GM18498 (cell line): ENCODE measurements at regions not wholly inside any gene's neighbourhood (a gene's known extent, or its start where the extent isn't known, plus 50 kb on each side); places are given as distances from the start of the nearest gene placed in this dataset.

Experiments used
- ATAC-seq: cut with Tn5 transposase; IDR thresholded peaks from one replicate; pipeline ENCODE4 v1.9.1; 2021; ENCODE audit warnings: mild to moderate bottlenecking, moderate library complexity; ENCODE audit not compliant: unreplicated experiment

DNA sequence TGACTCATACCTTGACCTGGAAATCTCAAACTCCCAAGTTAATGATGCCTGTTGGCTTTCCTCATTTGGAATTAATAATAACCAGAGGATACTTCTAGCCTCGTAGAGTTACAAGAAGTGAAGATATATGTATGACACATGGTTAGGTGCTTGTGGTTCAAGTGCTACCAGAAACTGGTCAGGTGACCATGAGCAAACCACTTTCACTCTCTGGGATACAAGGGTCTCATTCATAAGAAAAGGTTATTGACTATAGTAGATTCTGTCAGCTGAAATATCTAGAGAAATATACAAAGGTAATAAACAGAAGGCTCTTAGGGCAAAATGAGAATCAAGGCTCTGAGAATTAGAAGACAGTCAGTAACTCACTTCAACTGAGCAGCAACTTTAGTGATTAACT lies 233.3 kb downstream of the KCNA4 start:
- no peak for ATAC-seq

DNA sequence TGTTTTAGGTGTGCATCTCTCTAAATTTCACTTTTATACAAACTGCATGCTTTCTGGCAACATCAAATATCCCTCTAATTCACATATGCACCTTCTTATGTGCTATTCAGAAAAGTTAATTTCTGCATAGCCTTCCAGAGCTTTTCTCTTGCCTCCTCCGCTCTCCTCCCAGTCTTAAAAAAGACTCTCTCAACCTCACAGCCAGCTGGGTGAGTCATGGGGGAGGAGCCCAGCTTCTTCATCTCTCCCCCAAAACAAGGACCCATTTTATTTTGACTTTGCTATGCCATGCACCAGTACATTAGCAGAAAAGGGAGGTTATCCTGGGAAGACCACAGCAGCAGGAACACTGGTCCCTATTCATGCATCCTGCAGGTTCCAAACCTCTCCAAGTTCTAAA lies 234.4 kb downstream of the KCNA4 start:
- no peak for ATAC-seq

DNA sequence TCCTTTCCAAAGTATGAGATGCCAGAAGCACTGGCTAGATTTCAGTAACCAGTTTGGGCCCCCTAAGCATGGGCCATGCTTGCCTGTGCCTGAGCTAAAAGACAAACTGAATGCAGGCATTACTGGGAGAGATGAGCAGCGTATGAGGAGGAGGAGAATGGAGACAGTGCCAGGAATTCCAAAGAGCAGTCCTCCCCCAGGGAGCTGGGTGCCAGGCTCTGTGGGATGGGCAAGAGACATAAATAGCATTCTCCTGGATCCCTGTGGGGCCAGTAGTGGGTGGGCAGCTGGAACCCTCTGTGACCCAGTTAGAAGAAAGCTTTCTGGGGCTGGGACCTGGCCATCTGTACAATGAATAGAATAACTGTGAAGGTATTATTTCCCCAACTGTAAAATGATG lies 235.6 kb downstream of the KCNA4 start:
- no peak for ATAC-seq

DNA sequence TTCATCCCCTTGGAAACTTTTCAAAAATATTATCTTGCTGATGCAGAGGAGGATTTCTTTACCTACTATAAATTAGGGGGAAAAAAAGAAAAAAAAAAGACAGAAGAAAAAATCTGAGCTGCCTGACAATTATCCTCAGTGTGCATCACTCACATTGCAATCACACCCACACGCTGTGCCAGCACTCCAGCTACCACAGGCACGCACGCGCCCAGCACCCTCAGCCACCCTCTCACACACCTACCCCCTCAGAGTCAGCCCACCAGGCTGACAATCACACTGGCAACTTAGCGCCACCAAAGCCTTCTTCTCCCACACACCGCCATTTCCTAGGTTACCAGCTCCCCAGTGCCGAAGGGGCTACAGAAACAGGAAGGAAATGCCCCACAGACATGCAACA lies 236.1 kb downstream of the KCNA4 start:
- no peak for ATAC-seq

DNA sequence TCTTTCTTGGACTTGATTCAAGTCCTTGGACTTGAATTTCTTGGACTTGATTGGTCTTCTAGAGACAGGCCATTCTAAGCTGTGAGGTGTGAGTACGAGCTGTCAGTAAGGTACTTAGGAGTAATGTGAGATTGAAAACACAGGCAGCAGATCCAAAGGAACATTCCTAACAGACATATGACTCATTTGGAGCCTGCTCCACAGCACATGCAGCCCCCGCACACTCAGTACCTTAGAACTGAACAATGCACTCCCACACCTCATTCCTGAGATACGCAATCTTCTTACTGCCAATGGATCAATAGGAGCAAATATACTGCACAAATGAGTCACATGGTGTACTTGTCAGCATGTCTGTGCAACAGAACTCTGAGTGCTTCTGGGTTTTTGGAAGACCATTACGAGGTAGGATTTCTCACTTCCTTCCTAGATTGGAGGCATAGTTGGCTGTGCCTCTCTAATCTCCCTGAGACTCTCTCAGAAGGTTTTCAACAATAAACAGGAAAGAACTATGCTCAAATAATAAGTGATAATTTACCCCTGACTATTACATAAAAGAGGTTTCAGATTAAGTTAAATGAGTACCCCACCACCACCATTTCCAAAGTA lies 243.1 kb downstream of the KCNA4 start:
- ATAC-seq, result no peak

DNA sequence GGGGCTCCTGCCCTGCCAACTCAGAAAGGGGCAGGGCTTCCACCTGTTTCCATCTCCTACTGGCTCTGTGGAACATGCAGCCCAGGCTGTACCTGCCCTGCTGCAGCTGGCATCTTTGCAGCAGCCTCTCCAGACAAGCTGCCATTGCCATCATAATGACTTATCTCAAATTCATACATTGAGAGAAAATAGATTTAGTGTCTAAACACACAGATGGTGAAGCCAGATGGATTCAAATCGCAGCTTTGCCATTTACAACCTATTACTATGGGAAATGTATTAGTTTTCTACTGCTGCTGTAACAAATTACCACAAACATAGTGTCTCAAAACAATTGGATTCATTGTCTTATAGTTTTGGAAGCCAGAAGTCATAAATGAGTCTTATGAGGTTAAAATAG lies 260.0 kb downstream of the KCNA4 start:
- no peak for ATAC-seq

DNA sequence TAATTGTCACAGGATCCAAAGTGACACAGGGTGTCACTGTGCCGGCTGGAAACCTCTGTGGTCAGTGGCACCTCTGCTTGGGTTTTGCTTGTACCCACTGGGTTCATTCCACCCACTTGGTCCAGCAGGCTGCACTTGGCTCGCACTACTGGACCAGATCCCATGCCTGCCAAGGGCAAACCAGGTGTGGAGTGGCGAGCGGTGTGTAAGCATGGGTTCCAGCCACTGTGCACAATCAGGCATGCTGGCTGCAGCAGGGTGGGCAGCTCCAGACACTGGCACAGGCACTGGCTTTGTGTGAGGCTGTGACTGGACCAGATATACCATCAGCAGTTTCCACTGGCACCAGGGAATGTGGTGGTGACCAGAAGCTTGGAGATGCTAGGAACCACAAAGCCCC lies 261.4 kb downstream of the KCNA4 start:
- no peak for ATAC-seq

DNA sequence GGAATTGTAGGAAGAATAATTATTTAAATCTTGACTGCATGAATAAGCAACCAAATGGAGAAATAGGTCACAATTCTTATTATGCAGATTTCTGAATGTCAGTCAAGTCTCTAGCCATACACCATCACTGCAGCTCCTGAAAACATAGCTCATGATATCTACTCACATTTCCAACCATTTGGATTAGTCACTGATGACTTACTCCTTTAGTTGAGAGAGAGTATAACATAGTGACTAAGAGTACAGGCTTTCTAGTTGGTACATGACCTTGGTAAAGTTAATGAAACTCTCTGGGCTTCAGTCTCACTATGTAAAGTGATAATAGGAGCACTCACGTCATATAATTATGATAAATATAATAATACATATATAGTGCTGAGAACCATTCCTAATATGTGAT lies 265.2 kb downstream of the KCNA4 start:
- ATAC-seq, result no peak

DNA sequence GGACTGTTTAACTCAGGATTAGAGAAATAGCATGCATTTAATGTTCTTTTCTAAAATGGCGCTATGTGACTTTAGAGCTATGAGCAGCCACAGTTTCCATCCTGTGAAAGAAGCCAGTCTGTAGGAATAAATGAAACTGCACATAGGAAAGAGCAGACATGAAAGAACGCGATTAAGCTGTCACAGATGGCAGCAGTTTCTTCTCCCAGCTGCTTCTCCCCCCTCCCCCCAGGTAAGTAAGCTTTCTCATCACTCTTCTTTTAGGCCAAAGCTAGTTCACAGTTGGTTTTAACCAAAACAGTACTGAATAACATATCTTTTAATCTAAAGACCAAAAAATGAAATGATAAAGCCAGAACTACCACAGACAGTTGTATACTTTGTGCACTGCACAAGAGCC lies 266.4 kb downstream of the KCNA4 start:
- no peak for ATAC-seq

DNA sequence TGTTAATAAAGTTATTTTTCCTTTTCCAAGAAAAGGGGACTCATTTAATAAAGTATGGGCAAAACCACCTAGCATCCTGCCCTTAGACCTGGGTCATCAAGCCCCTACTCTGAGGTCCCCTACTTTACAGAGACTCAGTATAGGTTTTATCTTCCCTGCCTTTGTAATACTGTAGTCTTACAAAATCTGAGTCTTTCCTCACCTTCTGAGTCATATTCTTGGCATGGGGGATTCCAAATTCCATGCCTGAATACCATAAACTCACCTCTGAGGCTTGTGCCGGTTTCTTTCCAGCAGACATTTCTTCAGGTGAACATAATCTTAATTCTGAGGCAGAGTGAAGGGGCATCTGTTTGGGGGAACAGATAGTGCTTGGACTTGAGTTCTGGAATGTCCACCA lies 282.5 kb downstream of the KCNA4 start:
- no peak for ATAC-seq

DNA sequence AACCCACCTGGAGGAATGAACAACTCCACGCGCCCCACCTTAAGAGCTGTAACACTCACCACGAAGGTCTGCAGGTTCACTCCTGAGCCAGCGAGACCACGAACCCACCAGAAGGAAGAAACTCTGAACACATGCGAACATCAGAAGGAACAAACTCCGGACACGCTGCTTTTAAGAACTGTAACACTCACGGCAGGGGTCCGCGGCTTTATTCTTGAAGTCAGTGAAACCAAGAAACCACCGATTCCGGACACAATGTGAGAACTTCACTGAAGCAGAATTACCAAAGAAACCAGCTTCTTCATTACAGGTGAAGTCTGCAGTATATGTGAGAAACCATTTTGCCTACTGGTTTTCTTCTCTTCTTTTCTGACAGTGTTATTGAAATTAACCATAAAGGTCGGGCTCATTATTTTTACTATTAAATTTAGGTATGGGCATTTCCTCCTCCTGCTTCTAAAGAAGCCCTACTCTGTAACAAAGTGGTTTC lies 303.0 kb downstream of the KCNA4 start:
- no peak for ATAC-seq

DNA sequence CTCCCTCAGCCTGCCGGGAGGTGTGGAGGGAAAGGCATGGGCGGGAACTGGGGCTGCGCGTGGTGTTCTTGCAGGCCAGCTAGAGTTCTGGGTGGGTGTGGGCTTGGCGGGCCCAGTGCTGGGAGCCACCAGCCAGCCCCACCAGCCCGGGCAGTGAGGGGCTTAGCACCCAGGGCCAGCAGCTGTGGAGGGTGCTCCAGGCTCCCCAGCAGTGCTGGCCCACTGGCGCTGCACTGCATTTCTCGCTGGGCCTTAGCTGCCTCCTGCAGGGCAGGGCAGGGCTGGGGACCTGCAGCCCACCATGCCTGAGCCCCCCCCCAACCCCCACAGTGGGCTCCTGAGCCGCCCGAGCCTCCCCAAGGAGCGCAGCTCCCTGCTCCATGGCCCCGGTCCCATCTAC lies 304.2 kb downstream of the KCNA4 start:
- no peak for ATAC-seq

DNA sequence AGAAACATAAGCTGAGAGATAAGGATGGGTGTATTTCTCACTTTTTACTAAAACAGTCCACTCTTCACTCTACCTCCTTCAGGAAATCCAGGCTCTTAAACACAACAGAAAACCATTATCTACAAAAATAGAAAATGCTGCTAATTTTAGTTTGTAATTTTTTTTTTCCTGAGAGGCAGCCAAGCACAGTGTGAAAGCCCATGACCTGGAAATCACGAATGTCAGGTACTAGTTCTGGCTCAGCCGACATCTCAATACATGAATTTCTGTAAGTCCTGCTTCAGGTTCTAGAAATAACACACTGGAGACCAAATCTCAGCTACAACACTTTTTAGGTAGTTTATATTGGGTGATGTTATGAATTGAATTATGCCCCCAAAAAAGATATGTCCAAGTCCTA lies 308.9 kb downstream of the KCNA4 start:
- ATAC-seq, result no peak

DNA sequence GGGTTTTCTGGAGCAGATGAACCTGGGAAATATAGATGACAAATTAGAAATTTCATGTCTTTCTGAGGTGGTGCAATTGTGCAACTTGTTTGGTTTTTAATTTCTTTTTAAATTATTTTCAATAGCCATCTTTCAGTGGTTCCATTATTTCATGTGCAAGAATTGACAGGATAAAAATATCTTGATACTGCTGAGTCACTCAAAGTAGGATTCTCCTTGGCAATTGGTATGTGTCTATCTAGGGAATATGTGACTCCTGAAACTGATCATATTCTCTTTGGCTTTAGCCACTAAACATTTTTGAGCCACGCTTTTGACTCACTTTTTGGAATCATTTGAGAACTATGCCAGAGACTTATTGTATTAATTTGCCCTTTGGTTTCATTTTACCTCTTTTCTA lies 331.5 kb downstream of the KCNA4 start:
- no peak for ATAC-seq

DNA sequence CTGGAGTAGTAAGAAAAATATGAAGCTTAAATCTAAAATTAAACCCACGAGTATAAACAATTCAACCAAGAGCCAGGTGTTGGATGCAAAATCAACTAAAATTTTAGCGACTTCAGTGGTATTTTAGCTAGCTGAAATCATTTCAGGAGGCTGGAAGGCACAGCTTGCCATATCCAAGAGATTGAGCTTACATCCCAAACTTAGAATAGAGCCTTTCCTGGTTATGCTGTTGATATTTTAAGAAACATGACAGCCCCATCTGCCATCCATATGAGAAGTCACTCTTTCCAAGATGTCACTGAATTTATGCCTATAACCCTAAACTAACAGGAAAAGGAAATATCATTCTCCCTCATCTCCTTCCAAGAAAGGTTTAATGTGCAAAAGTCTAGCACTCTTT lies 334.0 kb downstream of the KCNA4 start:
- ATAC-seq, result no peak

DNA sequence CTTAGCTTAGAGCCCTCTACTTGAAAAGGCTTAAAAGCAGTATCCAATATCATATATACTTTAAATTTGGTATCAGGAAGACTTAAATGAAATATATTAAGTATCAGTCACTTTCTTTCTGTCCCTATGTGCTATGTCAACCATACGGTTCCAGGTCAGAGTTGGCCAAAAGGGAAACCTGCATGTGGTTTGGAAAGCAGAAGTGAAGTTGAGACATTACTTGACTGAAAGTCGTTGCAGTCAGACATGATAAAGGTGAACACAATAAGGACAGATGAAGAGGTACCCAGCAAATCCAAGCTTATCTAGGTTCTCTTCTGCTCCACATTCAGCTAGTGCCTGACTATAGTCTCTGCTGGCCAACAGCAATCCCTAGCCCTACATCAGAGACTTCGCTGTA lies 336.8 kb downstream of the KCNA4 start:
- peak; percentile 95 for ATAC-seq

DNA sequence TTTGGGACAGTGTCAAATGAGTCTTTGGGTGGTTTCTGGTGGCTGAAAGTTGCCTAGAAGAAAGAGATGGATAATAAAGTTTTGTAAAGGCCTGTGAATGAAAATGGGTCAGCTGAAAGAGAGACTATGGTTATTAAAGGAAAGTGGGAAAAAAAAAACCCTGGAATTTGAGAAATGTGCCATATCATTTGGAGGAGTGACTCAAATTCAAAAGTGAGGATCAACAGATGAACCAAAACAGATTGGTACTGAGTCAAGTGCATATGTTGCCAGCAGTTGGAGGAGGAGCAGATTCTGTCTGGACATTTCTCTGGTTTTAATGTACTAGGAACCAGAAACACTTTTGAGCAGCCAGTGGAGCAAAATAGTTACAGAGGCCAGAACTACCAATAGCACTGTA lies 339.8 kb downstream of the KCNA4 start:
- no peak for ATAC-seq

DNA sequence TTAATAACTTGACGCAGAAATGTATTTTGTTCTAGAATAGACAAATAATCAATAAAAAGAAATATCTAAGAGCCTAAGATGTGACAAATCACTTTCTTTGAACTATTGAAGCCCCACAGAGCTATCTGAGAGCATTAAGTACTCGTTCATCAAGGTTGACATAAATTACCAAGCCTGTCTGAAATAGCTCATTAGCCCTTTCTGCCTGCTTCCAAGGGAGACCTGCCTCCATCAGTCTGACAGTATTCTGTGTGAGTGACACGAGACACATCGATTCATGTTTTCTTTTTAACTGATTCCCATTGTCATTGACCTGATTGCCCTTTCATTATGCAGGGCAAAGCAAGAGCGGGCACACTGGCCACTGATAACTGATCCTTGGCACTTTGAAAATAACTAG lies 347.5 kb downstream of the KCNA4 start:
- no peak for ATAC-seq

DNA sequence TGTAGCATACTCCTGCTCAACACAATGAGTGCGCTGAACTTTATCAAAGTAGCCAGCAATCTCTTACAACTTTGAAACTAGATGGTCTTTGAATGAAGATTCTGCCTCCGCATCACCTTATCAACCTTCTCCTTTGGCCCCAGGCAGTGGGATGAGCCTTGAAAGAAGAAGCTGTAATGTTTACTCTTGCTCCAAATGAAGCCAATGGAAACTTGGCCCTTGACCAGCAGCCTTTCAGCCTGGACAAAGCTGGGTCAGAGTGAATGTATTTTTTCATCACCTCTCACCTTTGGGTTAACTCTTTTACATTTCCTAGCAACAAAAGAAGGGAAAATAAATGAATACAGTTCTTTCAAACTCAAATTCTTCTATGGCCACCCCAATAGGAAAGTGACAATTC lies 359.1 kb downstream of the KCNA4 start:
- ATAC-seq, result no peak

DNA sequence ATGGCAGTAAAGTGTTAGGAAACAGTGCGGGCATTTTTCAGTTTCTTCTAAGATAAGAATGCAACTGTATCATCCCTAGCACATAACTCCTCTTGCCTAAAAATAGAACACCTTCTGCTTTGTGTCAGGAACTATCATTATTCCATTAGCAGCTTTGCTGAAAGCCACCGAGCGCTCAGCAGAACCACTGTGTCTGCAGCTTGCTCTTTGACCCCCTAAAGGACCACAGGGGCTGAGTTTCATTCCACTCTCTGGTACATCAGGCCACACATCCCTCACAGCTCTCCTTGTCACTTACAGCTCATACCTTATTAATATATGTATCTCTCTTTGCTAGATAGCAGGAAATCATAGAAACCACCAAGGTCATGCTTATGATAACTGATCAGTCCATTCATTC lies 360.2 kb downstream of the KCNA4 start:
- no peak for ATAC-seq

DNA sequence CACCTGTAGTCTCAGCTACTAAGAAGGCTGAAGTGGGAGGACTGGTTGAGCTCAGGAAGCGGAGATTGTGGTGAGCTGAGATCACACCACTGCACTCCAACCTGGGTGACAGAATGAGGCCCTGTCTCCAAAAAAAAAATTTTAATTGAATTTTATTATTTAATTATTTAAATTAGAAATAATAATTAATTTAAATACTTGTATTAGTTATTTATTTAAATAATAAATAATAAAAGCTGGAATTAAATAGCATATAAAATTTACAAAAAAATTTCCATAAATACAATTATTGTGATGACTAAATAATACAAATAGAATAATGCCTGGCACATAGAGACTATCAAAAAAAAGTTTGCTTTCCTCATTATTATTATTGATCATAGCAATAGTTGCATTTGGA lies 371.5 kb downstream of the KCNA4 start:
- no peak for ATAC-seq

DNA sequence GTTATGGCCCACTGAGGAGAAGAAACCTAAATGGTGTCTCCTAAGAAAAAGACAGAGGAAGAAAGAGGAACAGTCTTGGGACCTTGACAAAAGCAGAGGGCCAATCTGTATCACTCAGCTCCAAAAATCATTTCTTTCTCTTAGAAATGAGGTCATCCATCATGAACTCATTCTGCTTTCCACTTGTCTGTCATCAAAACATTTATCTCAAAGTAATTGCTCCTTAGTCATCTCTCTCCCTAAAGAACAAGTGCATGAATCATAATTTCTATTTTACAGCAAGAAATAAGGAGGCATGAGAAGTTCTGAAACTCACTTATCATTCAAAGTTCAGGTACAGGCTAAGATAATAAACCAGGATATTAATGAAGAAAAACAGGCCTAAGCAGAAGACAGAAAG lies 375.6 kb downstream of the KCNA4 start:
- ATAC-seq, result no peak

DNA sequence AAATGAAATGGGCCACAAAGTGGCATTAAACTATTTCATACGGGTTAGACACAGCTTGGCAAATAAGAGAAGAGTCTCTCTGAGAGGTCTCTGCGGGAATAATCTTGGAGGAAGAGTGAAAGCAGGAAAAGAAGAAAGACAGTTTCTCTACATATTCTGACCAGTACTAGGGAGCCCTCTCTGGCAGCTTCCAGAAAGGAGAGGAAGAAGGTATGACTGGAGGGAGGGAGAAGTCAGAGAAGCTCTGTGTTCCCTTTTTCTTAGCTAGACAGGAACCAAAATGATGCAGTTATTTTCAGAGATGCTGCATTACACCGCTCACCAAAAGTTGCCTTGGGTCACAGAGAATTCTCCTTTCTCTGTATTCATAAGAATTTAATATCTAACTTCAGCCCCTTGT lies 382.1 kb downstream of the KCNA4 start:
- ATAC-seq, result no peak

DNA sequence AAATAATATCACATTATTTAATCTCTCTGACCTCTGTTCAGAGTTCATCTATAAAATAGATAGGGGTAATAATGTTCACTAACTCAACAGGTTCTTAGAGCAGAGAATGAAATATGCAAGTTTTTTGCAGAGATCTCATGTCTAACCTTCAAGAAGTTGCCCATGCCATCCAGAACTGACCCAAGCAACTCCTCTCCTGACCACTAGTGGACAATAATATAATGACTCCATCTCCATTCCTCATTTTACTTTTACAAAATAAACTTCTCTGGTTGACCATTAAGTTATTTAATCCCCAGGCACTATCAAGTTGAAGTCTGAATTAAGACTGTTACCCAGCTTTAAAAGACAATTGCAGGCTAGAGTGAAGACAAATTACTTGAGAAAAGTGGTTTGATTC lies 382.6 kb downstream of the KCNA4 start:
- ATAC-seq, result no peak
